ENCODE measurements at regions not wholly inside any gene's neighbourhood (a gene's known extent, or its start where the extent isn't known, plus 50 kb on each side); places are given as distances from the start of the nearest gene placed in this dataset.

DNA sequence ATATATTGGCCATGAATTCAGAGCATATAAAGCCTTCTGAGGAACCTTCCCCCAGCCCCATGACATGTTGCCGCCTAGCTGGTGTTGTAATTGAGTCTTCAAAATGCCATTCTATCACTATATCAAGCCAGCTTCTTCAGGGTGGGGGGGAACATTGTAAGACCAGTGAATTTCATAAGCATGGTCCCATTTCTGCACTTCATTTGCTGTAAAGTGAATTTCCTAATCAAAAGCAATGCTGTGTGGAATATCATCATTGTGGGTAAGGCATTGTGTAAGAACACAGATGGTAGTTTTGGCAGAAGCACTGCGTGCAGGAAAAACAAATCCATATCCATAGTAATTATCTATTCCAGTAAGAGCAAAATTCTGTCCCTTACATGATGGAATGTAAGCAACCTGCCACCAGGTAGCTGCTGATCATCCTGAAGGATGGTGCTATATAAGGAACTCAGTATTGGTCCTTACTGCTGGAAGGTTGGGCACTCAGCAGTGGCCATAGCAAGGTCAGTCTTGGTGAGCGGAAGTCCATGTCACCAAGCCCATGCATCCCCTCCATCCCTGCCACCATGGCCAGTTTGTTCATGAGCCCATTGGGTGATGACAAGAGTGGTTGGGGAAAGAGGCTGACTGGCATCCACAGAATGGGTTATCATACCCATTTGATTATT is 159.4 kb downstream of the COPS8 start:
- DNase-seq (ENCODE audit: low spot score), result no peak

DNA sequence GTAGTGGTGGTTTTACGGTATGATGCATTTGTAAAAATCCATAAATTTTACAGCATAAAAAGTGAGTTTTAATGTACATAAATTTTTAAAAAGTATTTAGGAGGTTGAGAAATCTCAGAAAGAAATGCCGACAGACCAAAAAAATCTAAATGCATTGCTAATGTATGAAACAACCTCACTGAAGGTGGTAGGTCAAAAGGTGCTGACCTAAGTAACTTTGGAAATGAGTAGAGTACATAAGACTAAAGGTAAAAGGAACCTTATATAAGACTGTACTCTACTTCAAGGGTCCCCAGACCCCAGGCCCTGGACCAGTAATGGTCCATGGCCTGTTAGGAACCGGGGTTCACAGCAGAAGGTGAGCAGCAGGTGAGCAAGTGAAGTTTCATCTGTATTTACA is 163.4 kb downstream of the COL6A3 start:
- DNase-seq (ENCODE audit: low spot score), result no peak

DNA sequence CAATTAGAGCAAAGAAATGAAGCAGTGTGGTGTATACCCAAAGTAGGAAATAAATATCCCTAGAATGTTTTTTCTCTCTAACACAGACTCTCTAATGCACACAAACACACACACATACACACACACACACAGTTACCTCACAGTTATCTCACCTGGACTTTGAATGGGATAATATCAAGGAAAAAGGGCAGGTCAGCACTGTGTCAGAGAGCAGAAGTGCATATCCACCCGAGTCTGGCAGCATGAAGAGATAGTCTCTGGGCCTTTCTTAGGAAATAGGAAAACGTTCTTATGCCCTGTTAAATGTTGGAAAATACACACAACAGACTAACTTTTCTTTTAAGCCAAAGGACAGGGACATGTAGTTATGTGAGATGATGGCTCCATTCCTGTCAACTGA is 162.0 kb downstream of the COL6A3 start:
- no peak for DNase-seq (ENCODE audit: low spot score)

DNA sequence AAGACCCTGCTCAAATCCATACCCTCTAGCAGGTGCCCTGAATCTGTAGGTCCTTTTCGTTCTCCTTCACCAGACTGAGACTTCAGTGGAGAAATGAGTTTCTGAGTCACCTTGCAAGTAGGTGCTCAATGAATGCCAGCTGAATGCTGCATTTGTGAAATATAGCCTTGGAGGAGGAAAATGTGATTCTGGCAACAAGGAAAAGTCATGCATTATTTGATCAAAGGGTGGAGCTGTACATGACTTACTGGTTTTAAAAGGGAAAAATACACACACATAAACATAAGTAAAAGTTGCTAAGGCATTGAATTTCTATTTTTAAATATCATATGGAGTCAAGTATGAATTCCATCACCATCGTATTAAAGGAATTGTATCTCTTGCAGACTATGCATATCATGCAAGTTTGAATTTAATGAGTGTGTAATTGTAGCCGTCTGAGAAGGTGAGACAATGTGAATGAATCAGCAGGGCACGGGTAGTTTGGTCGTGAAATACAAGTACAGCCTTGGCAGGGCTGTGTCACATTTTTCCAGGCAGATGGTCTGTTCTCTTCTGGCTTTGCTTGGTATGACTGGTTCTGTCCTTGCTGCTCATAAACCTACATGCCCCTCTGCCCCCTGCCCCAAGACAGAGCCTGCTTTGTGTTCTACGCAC is 160.8 kb downstream of the COL6A3 start:
- no peak for DNase-seq (ENCODE audit: low spot score)

DNA sequence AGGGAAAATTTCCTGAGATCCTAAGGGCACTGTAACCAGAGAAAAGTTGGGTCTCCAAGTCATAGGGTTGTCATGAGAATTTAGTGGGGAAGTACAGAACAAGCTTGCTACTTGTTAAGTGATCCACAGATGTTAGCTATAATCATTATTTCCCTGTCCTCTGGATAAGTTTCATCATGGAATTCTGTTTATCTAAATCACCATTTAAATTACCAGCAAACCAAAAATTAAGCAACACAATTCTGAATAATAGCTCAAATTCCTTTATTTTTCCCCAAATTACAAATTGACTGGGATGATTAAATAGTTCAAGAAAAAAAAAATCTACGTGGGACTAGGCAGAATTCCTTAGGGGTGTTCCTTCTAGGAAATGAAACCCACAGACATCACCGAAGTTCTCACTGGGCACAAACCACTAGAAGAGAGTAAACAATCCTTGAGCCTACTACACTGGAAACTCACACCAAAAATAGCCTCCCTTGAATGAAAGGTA is 159.5 kb downstream of the COL6A3 start:
- no peak for DNase-seq (ENCODE audit: low spot score)

DNA sequence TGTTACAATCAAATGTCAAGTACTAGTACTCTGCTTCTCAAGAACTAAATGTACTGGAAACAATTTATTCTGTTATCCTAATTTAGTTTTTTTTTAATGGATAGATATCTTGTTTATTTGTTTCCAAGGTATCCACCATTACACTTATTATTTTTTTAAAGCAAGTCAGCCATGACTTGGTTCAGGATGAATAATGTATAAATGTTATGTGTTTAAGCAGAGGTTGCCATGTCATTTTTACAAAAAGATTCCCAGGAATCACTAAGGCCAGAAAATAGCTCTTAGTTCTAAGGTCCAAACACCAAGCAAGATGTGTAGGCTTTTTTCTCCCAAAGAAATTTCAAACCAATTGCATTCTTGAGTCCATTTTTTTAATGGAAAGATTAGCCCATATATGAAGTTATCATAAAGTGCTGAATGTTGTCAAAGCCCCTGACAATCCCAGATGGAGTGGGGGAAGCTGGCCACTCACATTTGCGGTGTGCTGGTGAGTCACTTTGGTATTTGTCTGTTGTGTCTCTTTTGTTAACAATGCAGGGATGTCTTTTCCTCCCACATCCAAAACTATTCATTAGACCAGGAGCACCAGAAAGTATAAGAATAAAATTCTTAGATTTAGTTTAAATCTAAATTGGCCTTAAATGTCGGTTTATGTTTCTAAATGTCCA is 158.9 kb downstream of the COL6A3 start:
- DNase-seq (ENCODE audit: low spot score), result no peak

DNA sequence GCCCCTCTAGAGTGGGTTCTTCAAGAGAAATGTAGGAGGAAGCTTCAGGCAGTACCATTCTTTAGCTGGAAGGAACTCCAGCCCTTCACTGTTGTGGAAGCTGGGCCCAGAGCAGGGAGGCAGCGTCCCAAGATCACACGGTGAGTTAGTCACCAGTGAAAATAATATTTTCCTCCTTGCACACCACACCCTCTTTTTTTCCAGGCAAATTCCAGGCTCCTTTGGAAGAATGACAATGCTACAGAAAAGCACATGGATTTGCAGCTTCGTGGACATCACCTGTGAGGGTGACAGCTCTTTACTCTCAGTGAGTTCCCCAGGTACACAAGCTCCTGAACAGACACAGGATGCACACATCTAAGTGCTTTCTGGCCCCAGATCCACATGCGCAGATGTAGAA is 157.1 kb downstream of the COL6A3 start:
- no peak for DNase-seq (ENCODE audit: low spot score)

DNA sequence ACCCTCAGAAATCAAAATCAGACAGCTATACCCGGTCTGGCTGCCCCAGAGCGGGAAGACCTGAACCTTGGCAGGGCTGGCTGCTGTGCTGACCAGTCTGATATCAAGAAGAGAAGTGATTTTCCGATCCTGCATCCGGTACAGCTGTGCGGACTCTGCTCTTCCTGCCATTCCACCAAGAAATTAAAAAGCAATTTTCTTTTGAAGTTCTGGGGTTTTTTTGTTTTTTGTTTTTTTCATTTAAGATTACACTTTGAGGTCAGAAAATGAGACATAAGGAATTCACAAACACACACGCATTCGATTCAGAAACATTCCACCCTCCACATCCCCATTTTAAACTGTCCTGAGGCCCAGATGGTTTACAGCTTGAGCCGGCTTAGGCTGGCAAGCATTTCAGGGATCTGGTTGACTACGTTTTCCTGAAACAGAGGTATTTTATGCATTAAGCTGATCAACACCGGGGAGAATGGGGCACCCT is 156.5 kb downstream of the COL6A3 start:
- no peak for DNase-seq (ENCODE audit: low spot score)

DNA sequence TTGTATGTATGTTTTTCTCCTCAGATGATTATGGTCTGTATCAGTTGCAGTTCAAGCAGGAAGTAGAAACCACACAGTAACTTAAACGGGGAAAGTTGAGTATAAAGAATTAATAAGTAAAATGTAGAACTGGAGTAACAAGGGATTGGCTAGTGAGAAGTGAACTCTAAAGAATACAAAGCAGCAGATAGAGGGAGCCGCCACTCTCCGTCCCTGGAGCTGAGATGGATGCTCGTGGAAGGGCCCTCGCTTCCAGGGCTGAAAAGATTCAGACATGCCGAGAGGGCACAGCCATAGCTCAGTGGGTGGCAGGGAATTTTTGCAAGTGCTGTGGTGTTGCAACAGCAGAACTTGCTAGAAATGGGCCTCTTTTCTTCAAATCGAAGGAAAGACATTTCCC is 155.8 kb downstream of the COL6A3 start:
- DNase-seq (ENCODE audit: low spot score), result no peak

DNA sequence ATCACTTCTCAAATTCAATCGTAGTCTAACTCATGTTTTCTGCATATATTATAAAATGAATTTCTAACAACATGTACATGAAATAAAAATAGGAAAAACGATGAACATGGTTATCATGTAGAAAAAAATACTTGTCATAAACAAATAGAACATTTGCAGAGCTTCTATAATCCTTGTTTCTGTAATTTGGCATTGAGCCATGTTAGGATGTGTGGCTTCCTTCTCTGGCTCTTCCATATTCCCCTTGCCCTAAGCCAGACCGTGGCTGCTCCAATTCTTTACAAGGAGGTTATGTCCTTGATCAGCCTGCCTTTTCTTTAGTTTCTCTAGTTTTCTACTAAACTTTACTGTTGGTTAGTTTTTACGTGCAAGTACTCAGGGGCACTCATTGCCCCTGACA is 155.3 kb downstream of the COL6A3 start:
- no peak for DNase-seq (ENCODE audit: low spot score)

DNA sequence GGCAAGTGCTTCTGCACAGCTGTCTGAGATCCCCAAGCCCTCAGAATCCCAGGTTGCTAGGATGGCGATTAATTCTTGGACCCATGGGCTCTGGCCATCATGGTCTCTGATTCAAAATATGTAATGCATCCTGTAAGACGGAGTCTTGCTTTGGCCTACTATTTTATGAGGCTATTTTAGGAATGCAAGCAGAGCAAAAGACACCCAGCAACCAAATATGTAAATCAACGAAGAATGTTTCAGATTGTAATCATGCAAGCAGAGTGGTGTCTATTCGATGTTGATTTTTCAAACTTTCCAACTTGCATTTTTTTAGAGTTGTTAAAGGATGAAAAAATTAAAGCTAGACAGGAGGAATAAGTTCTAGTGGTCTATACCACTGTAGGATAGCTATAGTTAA is 154.8 kb downstream of the COL6A3 start:
- no peak for DNase-seq (ENCODE audit: low spot score)

DNA sequence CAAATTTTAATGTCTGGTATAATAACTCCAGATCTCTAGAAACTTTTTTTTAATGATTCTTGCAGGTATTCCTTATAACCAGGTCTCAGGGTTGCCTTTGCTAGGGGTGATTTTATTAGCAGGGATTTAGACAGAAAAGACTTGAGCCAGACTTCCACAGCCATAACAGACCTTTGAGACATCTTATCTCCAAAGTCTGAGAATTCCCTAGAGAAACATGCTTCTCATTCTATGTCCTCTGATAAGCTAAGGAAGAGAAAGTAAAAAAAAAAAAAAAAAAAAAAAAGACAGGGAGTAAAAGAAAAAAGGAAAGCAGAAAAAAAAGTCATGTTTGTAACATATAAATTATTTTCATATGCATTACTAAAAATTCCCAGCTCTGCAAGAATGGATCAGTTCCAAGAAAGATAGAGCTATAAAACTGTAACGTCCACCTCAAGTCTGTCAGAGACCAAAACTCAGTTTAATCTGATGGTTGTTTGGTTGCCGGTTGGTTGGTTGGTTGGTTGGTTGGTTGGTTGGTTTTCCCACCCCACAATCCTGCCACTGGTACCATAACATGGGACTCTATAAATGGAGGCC is 153.8 kb downstream of the COL6A3 start:
- no peak for DNase-seq (ENCODE audit: low spot score)

DNA sequence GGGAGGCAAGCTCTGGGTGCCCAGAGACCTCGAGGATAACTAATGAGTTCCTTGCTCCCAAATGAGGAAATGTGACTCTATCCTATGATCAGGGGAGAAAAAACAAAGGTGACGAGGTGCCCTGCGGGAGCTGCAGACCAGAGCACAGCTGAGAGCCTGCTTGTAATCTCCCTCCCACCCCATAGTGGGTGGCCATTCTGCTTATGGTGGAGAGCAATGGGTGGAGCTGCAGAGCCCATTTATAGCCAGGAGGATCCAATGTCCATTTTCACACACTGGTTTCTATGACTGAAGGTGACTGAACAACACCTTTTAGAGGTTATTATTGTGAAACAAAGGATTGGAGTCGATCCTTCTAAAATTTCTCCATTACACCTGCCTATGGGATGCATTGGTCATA is 153.3 kb downstream of the COL6A3 start:
- no peak for DNase-seq (ENCODE audit: low spot score)

DNA sequence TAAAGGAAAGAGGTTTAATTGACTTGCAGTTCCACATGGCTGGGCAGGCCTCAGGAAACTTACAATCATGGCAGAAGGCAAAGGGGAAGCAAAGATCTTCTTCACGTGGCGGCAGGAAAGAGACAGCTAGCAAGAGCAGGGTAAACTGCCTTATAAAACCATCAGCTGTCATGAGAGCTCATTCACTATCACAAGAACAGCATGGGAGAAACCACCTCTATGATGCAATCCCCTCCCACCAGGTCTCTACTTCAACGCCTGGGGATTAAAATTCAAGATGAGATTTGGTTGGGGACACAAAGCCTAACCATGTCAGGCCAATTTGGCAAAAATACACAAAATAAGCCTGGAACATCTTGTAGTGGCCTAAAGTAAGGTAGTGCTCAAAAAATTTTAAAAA is 152.6 kb downstream of the COL6A3 start:
- no peak for DNase-seq (ENCODE audit: low spot score)

DNA sequence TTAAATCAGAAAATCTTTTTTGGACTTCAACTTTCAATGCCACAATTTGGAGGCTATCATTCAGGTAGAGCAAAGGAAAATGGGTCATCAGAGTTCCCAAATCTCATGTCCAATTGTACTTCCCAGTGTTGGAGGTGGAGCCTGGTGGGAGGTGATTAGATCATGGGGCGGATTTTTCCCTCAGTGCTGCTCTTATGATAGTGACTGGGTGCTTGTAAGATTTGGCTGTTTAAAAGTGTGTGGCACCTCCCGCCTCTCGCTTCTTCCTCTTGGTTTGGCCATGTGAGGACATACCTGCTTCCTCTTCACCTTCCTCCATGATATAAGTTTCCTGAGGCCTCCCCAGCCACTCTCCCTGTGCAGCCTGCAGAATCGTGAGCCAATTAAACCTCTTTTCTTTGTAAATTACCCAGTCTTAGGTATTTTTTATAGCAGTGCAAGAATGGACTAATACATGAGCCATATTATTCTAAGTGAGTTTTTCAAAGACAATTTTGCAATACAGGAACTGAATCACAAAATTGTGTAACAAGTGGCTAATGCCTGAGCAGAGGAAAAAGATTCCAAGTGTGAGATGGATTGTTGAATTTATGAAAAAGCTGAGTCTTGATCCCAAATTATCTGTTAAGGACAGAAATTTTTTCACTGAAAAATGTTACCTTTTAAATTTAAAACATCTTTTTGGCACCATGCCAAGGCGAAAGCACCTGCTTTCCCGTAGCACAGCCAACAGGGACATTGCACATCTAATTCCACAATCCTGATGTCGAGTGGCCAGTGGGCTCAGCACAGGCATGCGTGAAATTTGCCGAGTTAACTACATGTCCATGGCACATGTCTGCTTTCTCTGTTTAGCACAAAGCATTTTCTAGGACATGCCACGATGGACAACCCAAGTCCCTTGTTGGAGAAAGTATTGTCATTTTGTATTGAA is 150.9 kb downstream of the COL6A3 start:
- no peak for DNase-seq (ENCODE audit: low spot score)

DNA sequence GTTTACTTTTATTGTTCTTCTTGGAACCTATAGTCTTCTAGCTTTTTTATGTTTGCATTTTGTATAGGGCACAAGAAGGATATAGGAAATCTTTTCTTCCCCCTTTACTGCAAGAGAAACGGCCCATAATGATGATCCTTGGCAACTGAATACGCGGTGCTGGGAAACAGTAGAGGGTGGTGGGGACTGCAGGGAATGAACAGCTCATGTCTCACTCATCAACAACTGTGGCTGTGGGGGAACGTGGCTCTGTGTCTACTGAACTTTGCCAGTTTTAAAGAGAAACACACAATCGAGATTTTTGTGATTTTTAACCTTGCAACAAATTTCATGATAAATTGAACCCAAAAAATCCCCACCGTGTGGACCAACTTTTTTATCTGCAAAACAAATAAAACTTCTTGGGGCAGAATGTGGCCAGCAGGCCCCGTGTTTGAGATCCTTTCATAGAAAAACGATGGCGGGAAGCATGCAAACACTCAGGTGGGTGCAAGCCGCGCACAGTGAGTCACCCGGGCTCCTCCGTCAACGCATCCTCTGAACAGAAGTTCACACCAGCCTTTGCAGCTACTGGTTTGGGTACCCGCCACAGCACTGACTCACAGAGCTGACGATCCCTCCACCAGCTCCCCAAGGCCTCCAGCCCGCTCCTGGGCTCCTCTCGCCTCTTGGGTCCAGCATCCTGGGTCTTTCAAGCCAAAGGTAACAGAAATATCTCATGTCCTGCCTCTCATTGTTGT is 149.3 kb downstream of the COL6A3 start:
- DNase-seq (ENCODE audit: low spot score), result no peak

DNA sequence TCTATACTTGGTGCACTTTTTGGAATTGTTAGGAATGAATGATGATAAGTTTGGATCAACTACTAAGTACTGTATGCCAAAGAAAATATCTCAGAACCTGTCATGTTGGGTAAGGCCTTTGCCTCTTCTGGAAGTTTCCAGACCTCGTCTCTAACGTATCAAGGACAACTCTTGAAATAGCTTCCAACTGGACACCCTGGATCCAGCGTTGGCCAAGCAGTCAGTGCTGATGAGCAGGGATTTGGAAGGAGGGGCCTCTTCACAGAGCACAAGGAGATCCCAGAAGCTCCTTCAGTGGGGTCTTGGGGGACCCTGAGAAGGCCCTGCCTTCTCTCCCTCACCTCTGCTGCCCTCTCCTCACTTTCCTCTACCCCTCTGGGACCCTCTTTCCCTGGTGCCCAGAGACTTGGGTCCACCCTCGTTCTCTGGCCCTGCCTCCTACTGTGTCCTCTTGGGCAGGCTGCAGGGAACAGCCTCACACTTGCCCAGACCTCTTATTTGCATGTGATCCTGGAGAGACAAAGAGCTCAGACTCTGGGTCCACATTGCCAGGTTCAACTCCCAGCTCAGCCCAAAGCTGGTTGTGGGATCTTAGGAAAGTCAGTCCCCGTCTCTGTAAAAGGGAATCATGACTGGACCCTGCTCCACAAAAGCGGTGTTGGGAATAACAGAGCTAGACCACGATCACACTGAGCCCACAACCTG is 145.8 kb downstream of the COL6A3 start:
- no peak for DNase-seq (ENCODE audit: low spot score)

DNA sequence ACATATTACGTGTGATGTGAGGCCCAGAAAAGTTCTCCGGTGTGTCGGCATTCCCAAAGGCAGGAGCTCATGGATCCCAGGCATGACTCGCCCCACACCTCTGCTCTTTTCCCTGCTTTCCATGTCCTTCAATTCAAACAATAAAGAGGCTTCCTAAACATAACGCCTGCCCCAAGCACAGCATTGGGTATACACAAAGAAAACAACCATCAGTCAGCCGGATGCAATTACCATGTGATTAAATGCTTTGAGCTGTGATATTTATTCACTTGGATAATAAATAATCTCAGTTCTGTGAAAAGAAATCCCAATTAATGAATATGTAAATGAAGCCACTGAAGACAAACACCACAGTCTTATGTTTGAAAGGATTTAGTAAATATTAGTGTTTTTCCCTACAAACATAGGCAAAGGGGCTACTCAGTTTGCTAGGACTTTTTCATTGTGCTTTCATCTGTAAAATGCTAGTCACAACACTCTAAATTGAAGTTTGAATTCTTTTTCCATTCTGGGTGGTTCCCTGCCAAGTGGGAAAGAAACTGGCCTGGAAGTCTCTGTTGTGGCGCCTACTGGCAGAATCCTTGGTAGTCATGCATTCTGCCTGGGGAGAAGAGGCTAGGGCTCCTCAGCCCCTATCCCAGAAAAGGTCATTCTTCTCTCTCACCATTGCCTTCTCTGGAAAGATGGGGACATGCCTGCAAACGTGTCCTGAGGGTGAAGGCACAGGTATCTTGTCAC is 144.7 kb downstream of the COL6A3 start:
- DNase-seq (ENCODE audit: low spot score), result peak; percentile 6

DNA sequence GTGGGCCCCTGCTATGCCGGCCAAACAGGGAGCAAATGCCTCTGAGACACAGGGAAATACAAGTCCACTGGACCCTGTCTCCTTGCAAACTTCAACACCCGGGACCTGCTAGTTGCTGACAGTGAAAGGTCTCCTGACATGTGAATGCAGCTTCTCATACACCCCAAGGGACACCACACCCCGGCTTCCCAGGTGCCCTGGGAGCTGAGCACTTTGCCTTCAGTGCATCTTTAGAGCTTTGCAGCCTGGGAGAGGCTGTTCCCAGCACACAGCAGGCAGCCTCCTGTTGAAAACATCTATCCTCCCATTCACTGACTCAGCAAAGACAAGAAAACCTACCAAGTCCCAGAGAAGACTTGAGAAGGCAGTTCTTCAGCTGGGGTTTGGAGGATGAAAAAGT is 143.4 kb downstream of the COL6A3 start:
- no peak for DNase-seq (ENCODE audit: low spot score)
